ENCODE measurements at regions not wholly inside any gene's neighbourhood (a gene's known extent, or its start where the extent isn't known, plus 50 kb on each side); places are given as distances from the start of the nearest gene placed in this dataset.

DNA sequence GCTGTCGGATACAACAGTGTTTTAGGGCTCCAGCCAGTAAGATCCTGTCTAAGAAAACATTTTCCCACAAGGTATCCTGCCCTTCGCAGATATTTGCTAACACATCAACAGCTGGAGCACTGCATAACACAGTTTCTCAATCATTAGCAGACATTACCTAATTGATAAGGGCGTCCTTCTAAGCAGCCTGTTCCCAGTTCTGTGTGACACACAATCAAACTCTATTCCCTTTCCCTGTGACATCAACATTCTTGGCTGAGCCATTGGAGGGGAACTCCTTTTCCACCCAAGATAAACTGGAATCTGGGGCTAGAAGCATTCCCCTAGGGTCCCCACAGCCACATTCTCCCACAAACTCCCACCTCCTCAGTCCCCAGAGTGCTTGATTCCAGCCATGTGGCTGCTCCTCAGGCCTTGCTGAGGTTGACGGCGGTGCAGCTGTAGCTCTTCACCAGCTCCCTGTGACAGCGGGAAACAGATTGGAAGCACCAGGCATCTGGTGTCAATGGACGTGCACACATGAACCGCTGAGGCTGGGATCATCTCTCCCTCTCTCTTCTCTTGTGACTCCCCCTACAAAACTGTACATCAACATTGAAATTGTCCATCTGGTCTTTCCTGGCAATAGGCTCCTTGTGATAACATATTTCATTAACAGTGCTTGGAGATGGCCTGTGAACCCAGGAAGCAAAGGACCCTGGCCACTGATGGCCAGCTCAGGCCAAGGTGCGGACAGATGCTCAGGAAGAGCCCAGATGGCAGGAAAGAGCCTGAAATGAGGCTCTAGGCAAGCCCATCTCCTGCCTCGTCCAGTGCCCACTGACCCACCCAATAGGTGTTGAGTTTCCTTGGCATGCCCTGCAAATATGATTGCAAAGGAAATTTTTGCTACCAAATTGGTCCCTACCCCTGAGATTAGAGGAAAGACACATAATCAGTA is 131.1 kb upstream of the TBX20 start:
- FAIRE-seq, result no peak

DNA sequence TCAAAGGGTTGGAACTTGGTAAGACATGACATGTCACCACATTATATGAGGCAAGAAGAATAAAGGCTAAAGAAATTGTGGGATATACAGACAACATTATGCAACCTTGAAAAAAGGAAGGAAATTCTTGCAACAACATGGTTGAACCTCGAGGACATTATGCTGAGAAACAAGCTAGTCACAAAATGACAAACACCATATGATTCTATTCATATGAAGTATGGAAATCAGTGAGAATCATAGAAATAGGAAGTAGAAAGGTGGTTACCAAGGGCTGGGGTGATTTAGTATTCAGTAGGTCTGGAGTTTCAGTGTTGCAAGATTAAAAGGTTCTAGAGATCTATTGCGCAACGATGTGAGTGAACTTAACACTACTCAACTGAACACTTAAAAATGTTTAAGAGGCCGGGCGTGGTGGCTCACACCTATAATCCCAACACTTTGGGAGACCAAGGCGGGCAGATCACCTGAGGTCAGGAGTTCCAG is 126.9 kb upstream of the TBX20 start:
- no peak for FAIRE-seq

DNA sequence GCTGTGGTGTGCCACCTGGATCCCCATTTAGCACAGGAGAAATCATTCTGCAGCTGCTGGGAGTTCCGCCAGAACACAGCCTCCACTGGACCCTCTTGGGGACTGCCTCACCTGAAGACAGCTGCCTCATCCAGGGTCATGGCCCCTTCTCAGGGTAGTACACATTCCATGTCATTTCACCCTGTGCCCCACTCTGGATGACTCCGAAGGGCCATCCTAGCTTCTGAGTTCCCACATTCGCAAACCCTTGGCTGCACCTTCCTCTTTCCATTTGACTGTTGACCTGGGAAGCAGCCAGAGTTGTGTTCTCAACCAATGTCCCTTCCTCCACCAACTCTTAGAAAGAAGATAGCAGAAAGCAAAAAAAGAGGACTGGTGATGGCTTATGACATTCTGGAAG is 125.6 kb upstream of the TBX20 start:
- no peak for FAIRE-seq

DNA sequence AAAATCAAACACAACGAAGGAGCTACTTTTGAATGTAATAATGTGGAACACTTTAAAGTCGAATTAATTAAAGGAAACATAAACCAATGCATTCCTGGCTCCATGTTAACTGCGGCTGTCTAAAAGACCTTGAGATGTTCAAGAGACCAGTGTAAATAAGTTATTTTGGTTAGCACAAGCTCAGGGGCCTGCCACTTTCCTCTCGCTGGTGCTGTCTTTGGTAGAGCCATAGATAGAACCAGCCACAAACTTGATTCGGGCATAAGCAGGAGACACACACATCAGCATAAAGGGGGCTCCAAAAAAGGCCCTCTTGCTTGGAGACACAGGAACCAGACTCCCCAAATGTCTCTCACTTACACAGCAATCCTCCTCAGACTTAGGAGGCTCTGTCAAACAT is 121.6 kb upstream of the TBX20 start:
- no peak for FAIRE-seq

DNA sequence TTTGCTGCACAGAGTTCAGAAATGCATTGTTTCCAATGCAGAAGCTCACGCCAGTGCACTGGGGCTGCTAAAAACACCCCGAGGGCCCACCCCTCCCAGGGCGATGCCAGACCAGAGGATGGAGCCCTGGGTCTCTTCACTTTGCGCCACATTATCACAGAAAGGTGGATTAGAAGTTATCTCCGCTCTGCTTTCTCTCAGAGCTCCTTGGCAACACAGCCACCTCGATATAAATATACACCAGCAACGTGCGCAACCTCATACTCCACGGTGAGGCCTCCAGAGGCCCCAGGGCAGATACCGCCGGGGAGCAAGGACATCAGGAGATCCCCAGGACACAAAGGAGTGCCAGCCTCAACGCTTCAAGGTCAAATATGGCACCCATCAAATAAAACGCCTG is 121.0 kb upstream of the TBX20 start:
- no peak for FAIRE-seq

DNA sequence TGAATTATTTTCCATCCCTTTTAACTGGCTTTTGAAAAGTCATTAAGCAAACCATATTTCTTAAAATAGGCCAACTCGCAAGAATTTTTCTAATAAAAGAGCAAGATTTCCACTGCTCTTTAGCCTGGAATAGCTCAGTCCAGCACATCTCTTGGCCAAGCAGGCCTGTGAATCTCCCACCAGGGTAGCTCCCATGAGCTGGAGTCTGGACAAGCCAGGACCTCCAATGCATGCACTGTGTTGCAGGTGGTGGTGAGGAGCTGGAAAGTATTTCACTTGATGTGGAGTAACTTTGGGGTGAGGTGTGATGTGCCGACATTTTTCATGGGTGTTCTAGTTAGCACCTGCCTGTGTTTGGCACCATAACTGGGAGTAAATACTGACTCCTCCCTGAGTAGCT is 117.3 kb upstream of the TBX20 start:
- no peak for FAIRE-seq

DNA sequence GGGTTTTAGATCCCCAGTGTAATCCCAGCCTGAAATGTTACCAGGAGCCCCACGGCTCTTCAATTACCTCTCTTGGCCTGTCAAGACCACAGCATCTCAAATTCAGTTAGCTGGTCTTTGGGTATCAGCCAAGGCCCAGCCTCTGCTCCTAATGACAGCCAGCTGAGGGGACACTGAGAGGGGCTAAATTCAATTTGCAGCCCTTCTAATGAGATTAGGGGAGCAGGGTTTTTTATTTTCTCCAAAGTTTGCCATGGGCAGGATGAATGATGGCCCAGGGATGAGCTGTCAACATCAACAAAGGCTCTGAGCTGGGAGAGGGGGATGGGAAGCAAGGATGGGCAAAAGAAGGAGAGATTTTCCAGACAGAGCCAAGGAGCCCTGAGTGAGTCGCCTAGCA is 116.8 kb upstream of the TBX20 start:
- FAIRE-seq, result no peak

DNA sequence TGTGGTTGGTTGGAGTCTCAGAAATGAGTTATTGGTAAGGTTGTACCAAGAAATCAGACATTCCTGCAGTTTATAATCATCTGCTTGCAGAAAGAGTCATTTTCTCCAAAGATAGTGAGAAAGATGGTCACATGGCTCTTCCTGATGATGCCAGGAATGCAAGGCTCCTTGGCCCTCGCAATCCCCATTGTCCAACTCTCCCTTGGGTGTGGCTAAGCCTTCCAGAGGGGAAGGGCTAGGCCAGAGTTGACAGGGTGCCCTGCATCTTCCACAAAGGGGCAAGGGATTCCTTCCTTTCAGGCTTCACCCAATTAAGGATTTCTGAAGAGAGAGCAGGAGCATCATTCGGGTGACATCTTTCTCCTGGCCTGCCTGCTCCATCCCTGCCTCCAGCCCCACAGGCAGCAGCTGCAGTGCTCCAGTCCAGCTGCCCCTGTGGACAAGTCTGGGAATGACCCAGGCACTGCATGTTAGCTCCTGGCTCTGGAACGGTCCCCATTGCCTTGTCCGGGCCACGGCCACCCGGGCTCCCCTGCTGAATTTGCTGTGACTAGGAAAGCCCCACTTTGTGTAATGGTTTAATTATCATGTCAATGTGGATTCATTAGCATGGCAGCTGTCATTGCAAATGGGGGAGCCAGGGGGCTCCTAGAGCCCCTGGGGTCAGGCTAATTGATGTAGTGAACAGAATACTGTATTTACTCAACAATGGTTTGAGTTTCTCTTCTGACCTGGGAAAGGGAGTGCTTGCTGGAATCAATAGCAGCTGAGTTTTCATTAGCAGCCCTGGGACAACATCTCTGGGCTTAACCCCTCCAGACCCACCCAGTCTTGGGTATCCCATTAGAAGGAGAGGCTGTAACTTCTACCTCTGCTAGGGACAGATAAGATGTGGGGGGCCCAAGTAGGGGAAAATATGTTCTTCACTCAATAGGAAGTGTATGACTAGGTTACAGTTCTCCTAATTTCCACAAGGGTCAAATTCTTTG is 112.6 kb upstream of the TBX20 start:
- FAIRE-seq, result no peak

DNA sequence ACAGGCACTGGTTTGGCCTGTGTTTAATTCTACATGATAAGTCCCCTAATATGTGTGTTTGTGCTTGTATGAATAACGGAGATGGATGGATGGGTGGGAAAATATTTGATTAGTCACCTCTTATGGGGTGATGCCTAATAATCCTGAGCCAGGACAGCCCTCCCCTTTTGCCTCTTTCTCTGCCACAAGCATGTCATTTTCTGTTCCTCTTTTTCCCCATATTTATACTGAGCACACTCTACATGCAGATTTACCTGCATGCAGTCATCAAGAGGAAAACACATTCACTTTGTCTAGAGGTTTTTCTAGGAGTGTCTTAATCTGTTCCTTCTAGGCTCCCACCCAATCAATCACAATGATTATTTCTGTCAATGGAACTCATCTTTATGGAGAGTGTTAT is 111.6 kb upstream of the TBX20 start:
- no peak for FAIRE-seq

DNA sequence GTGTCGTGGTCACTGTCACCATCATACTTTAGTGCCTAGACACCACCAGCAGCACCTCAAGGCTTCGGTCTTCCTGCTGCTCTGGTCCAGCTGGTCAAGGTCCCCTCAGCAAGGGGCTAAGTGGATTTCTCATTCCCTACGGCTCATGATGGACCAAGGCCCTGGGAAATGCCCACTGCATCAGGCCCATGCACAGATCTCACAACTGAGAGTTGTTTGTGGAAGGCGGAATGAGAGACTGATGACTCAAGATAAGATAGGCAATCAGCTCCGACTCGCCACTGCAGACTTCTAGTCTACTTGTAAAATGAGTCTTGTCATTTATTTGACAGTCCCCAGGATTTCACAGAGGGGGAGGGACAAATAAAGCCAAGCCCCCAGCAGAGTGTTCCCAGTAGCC is 108.4 kb upstream of the TBX20 start:
- FAIRE-seq, result no peak

DNA sequence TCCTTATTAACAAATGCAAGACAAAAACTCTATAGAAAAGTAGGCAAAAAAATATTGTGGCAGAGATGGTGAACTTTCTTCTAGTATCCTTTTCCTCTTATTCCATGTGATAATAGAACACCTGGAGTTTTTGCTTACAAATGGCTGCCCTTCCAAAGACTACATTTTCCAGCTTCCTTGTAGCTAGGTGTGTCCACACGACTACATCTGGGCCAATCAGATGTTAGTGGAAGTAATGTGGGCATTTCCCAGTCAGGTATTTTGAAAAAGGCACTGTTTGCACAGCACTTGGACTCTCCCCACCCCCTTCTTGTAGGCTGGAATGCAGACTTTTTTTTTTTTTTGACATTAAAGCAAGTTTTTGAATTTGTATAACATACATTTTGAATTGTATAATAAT is 105.5 kb upstream of the TBX20 start:
- FAIRE-seq, result no peak

DNA sequence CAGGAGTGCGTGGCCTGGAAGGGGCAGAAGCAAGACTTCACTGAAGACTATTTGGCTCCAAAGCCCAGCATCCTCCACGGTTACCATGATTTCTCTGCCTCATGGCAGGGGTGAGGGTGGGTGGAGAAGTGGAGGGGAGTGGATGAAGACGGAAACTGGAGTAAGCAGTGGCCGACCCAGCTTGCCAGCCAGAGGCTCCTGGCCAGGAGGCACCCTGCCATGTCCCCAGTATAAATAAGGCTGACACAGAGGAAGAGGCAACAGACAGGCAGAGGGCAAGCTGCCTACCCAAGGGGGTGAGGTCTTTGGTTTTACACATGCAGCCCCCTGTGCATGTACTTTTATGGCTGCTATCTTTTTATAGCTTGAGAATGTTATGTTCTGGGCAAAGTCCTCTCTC is 102.6 kb upstream of the TBX20 start:
- no peak for FAIRE-seq

DNA sequence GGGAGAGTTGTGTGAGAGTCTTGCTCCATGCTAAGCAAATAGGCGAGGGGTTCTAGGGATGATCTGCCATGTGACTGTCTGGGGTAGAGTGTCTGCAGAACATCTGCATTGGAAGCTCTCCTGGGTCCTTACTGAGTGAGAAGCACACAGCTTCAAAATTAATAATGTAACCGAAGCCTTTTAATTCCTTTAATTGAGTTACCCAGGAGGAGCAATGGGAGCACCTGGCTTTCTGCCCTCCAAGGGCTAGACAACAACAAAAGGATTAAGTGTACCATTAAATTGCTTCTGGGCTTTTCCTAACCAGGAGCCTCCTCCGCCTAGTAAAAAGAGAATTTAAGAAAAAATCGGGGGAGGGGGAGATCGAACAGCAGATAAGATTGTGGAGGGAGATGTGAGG is 102.0 kb upstream of the TBX20 start:
- no peak for FAIRE-seq

DNA sequence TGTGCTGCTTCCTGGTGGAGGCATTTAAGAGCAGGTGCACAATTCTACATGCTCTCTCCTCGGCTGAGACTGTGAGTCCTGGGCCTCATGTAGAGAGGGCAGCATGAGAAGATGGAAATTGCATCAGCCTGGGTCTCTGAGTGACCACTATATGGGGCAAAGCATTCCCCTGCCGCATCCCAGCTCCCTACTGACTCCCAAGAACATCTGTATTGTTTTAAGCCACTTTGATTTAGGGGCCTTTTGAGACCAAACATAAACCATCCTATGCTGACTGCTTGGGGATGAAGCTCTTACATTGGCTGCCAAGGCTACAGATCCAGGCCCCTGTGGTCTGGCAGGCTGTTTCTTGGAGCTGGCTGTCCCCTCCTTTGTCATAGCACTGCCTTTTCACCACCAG is 101.3 kb upstream of the TBX20 start:
- no peak for FAIRE-seq

DNA sequence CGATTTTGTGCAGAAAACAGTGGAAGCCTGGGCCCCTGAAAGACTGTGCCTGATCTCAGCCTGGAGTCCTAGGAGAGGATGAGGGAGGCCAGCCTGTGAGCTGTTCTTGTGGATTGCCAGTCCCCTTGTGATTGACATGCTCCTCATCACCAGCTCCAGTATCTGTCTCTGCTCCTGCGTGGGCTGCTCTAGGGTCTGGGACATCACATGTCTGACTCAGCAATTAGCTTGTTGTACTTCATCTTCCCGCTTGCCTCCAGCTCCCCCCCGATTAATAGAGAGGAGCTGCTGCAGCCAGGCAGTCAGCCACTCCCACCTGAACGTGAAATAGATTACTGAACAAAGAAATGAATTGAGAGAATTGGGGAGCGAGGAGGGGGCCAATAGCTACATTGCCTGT is 99.6 kb upstream of the TBX20 start:
- FAIRE-seq, result no peak

DNA sequence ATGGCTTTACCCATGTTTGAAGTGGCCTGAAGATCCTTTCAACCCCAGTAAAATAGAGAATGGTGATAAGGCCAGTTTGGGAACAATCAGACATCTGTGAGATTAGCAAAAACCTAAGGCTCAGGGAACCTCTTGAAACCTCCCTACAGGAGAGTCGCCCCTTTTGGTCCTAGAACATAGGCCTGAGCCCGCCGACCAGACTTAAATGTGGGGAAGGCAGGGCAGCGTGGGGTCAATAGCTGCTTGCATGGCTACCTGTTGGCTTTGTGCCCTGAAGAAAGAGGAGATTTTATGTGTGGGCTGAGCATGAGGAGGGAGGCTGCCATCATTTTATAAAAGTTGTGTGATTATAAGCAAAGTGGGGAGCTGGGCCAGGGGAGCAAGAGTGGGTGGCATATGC is 97.6 kb upstream of the TBX20 start:
- FAIRE-seq, result no peak

DNA sequence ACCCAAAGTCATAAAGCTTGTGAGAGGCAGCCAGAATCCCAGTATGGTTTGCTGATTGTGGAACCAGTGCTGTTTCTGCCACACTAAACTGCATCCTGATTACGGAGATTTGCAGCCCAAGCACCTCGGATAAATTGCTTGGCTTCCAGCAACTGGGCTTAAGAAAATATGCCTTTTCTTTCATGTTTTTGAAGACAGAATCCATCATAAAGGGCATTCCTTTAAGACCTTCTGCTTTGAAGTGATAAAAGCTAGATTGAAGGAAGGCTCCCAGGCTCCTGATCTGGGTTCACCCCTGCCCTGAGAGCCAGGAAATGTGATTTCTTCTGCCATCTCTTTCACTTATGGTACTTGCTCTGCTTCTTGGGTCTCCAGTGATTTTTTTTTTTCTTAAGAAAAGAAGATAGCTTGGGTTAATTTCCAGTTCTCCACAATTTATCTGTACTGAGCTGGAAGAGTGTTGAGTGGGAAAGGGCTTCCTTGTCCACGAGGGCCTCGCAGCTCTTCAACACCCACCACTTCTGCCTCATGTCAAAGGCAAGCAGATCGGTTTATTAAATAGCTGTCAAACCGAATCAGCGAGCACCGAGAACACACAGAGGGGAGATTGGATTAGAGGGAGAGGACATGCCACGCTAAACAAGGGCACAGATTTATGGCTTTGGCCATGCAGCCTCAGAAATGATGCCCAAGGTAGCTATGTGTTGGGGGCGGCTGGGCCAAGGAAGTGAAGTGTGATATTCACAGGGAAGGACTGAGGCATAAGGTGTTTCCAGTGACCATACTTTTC is 94.9 kb upstream of the TBX20 start:
- no peak for FAIRE-seq

DNA sequence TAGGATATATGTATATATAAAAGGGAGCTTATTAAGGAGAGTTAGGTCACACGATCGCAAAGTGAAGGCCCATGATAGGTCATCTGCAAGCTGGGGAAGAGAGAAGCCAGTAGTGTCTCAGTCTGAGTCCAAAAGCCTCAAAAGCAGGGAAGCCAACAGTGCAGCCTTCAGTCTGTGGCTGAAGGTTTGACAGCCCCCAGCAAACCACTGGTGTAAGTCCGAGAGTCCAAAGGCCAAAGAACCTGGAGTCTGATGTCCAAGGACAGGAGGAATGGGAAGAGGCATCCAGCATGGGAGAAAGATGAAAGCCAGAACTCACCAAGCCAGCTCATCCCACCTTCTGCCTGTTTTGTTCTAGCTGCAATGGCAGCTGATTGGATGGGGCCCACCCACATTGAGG is 88.9 kb upstream of the TBX20 start:
- no peak for FAIRE-seq

DNA sequence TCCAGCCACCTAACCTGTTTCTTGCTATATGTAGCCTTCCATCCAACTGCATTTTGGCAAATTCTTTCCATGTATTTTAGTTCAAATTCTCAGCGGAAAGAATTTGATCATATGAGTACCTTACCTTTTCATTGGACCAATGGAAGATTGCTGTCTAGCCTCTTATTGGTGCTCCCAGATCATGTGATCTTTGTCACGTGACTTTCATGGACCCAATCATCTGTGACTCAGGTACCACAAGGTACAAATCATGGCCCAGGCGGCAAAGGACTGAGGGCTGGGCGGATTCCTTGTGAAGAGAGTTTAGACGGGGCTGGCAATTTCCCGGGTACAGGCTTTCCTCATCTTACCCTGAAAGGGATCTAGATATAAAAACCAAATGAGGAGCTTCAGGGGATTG is 85.9 kb upstream of the TBX20 start:
- FAIRE-seq, result no peak

DNA sequence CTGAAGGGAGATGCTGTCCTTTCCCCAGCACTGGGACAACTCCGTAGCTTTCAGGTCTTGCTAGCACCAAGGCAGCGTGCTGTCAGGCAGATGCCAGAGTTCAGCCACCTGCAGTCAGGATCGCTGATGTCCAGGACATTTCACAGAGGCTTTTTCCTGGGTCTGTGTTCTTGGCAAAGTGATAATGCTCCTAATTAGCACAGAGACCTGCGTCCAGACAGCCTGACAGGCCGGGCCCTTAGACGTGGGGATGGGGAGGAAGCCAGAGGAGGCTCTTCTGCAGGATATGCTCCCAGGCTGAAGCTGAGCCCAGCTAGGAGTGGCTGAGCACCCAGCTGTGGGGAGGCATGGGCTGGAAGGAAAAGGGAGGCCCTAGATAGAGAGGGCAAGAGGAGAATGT is 82.5 kb upstream of the TBX20 start:
- no peak for FAIRE-seq

DNA sequence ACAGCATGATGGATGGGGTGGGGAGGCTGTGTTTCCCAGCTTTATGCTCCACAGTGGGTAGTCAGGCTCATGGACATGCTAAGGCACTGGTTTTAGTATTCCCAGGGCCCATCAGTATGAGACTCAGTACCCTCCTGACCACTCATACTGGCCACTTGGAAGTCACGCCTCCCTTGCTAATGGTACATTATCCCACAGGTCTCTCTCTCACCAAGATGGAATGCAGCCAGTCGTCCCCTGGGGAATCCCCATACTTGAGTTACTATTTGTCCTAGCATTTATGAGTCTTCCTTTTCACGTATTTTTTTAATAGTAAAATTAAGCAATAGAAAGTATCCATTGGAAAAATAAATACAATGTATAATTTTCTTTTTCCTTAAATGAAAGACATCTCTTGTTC is 80.6 kb upstream of the TBX20 start:
- no peak for FAIRE-seq

DNA sequence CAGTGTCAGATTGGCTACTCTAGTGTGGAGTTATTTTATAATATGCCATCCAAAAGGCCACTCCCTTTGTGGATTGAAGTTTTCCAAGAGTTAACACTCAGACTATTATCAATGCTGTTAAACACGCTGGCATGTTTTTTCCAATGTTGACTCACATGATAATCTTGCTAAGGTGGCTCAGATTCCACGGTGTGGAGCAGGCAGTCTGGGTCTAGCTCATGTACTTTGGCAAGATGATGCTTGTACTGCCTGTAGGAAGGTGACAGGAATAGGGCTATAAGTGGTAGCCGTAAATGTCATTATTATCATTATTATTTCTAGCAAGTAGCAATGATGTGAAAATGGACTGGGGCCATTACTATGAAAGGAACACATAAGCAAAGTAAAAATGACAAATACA is 79.4 kb upstream of the TBX20 start:
- no peak for FAIRE-seq

All from TTC549 (cell line).